Keratinocyte (primary cell): ENCODE measurements at regions not wholly inside any gene's neighbourhood (a gene's known extent, or its start where the extent isn't known, plus 50 kb on each side); places are given as distances from the start of the nearest gene placed in this dataset.

Experiments used
- DNase-seq: peaks from one replicate; pipeline ENCODE4 v3.0.0-alpha.2; 2011; ENCODE audit warnings: low read depth, missing footprints, low spot score
- FAIRE-seq: peaks from 2 replicates; lab custom pipeline; 2011; peaks lifted over from hg19 to GRCh38; lab: Jason Lieb, UNC
- H2AFZ ChIP-seq: 2 replicates; pipeline ENCODE4 v1.6.0; 2012; ENCODE audit warnings: low read length, control low read depth, inconsistent platforms; ENCODE audit not compliant: control insufficient read depth
- H3K27ac ChIP-seq: 2 replicates; pipeline ENCODE4 v1.5.1; 2011; ENCODE audit warnings: low read length; ENCODE audit not compliant: control insufficient read depth, insufficient read depth
- H3K27me3 ChIP-seq: 3 replicates; pipeline ENCODE4 v1.6.0; 2011; ENCODE audit warnings: low read length; ENCODE audit not compliant: control insufficient read depth, insufficient read depth; ENCODE audit errors: extremely low read depth
- H3K36me3 ChIP-seq, 2 experiments: 2 replicates in 1 of 2; 3 replicates in 1 of 2; pipeline ENCODE4 v1.5.1; 2011; ENCODE audit warnings: low read length in 2 of 2, mild to moderate bottlenecking in 1 of 2; ENCODE audit not compliant: control insufficient read depth in 2 of 2, insufficient read depth in 2 of 2; ENCODE audit errors: extremely low read depth in 1 of 2
- H3K4me1 ChIP-seq: 3 replicates; pipeline ENCODE4 v1.5.1; 2011; ENCODE audit warnings: low read length; ENCODE audit not compliant: control insufficient read depth, insufficient read depth; ENCODE audit errors: extremely low read depth
- H3K4me2 ChIP-seq: 3 replicates; pipeline ENCODE4 v1.6.0; 2011; ENCODE audit warnings: low read depth, low read length; ENCODE audit not compliant: control insufficient read depth, insufficient read depth; ENCODE audit errors: extremely low read depth
- H3K4me3 ChIP-seq, 3 experiments: fragments of 200-600 bp in 1 of 3; sonication (generic) in 1 of 3; 2 replicates in 2 of 3; 3 replicates in 1 of 3; pipeline ENCODE4 v1.5.1; 2011 to 2016; ENCODE audit warnings: low read length in 3 of 3, mild to moderate bottlenecking in 3 of 3, control low read depth in 2 of 3, inconsistent platforms in 1 of 3, low read depth in 1 of 3, mixed read lengths in 1 of 3, mixed run types in 1 of 3, moderate library complexity in 1 of 3; ENCODE audit not compliant: control insufficient read depth in 2 of 3, insufficient read depth in 2 of 3; ENCODE audit errors: extremely low read depth in 1 of 3
- H3K79me2 ChIP-seq: 2 replicates; pipeline ENCODE4 v1.6.0; 2012; ENCODE audit warnings: low read length; ENCODE audit not compliant: control insufficient read depth, insufficient read depth
- H3K9ac ChIP-seq: 3 replicates; pipeline ENCODE4 v1.6.0; 2011; ENCODE audit warnings: low read length; ENCODE audit not compliant: control insufficient read depth, insufficient read depth; ENCODE audit errors: extremely low read depth
- H3K9me1 ChIP-seq: 3 replicates; pipeline ENCODE4 v1.6.0; 2011; ENCODE audit warnings: low read length; ENCODE audit not compliant: control insufficient read depth, insufficient read depth; ENCODE audit errors: extremely low read depth
- H3K9me3 ChIP-seq: 2 replicates; pipeline ENCODE4 v1.5.1; 2012; ENCODE audit warnings: low read depth, low read length; ENCODE audit not compliant: control insufficient read depth
- H4K20me1 ChIP-seq: 3 replicates; pipeline ENCODE4 v1.6.0; 2011; ENCODE audit warnings: low read length; ENCODE audit not compliant: control insufficient read depth, insufficient read depth; ENCODE audit errors: extremely low read depth
- EZH2 ChIP-seq: IDR thresholded peaks from one replicate; pipeline ENCODE4 v1.6.1; 2012; ENCODE audit warnings: inconsistent platforms, mild to moderate bottlenecking, low read length, moderate library complexity
- dilution Hi-C: fragments of 300-500 bp; cut with MboI; formaldehyde crosslinking; loops from one replicate; pipeline ENCODE4 v1.7.0; 2020; ENCODE audit warnings: low sequenced_read_pairs; ENCODE audit not compliant: extremely low pct_ligation_motif_present
- TF ChIP-seq, protein P1 (sequence below), 3 experiments: IDR thresholded peaks in 1 of 3; conservative IDR thresholded peaks in 1 of 3; optimal IDR thresholded peaks in 1 of 3; 2 replicates in 2 of 3; 3 replicates in 1 of 3; pipeline versions ENCODE3 to v1.5.1; 2011; ENCODE audit warnings: low read length in 3 of 3, mild to moderate bottlenecking in 3 of 3, moderate library complexity in 2 of 3, control low read depth in 1 of 3, inconsistent platforms in 1 of 3; ENCODE audit not compliant: insufficient read depth in 2 of 3; ENCODE audit errors: extremely low read depth in 1 of 3

GRCh38 chr1:55559842-55560241, 344.7 kb upstream of the USP24 start:
- no peak for DNase-seq
- Histone ChIP-seq H3K36me3 (no peaks in the 10 kb centered on the region), H3K27me3 (no peaks in the 10 kb centered on the region), H3K79me2 (no peaks in the 10 kb centered on the region), H3K9me3 (no peaks in the 10 kb centered on the region), H2AFZ (no peak overlapping the region), H3K4me2 (no peak overlapping the region), H3K9ac (no peak overlapping the region), H3K9me1 (no peaks in the 10 kb centered on the region), H3K27ac (no peak overlapping the region), H3K4me3 (no peak overlapping the region), H4K20me1 (no peaks in the 10 kb centered on the region), H3K4me1 (no peaks in the 10 kb centered on the region)
- dilution Hi-C loops = no loop called here
- FAIRE-seq = no peak
- TF ChIP-seq EZH2 = no peak
- TF ChIP-seq, protein P1, sequence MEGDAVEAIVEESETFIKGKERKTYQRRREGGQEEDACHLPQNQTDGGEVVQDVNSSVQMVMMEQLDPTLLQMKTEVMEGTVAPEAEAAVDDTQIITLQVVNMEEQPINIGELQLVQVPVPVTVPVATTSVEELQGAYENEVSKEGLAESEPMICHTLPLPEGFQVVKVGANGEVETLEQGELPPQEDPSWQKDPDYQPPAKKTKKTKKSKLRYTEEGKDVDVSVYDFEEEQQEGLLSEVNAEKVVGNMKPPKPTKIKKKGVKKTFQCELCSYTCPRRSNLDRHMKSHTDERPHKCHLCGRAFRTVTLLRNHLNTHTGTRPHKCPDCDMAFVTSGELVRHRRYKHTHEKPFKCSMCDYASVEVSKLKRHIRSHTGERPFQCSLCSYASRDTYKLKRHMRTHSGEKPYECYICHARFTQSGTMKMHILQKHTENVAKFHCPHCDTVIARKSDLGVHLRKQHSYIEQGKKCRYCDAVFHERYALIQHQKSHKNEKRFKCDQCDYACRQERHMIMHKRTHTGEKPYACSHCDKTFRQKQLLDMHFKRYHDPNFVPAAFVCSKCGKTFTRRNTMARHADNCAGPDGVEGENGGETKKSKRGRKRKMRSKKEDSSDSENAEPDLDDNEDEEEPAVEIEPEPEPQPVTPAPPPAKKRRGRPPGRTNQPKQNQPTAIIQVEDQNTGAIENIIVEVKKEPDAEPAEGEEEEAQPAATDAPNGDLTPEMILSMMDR (optimal IDR thresholded peaks at IDR 0.05 in 1 of 3, IDR thresholded peaks at IDR 0.05 in 1 of 3, conservative IDR thresholded peaks at IDR 0.05 in 1 of 3; ENCODE audit: extremely low read depth in 1 of 3, insufficient read depth in 2 of 3, low read length in 3 of 3) = no peak

- Histone ChIP-seq H2AFZ (no peak overlapping the region), H3K4me2 (no peak overlapping the region), H3K9me1 (no peaks in the 10 kb centered on the region), H3K9me3 (no peaks in the 10 kb centered on the region), H3K4me1 (no peaks in the 10 kb centered on the region), H3K79me2 (no peaks in the 10 kb centered on the region), H3K36me3 (no peaks in the 10 kb centered on the region), H4K20me1 (no peaks in the 10 kb centered on the region), H3K27me3 (no peaks in the 10 kb centered on the region), H3K9ac (no peak overlapping the region), H3K27ac (no peak overlapping the region), H3K4me3 (no peak overlapping the region)
- DNase-seq (no peak), FAIRE-seq (no peak)
- TF ChIP-seq, protein P1 (optimal IDR thresholded peaks at IDR 0.05 in 1 of 3, IDR thresholded peaks at IDR 0.05 in 1 of 3, conservative IDR thresholded peaks at IDR 0.05 in 1 of 3; ENCODE audit: extremely low read depth in 1 of 3, insufficient read depth in 2 of 3, low read length in 3 of 3) = no peak
- no peak for TF ChIP-seq EZH2
- dilution Hi-C loops = no loop called here
These were observed 344.0 kb upstream of the USP24 start for GRCh38 chr1:55559161-55559611.
